Stomach (tissue), 8 donors: ENCODE measurements at regions not wholly inside any gene's neighbourhood (a gene's known extent, or its start where the extent isn't known, plus 50 kb on each side); places are given as distances from the start of the nearest gene placed in this dataset.
"Not testable (repeated sequence)": the region's sequence is repeated elsewhere in the genome, so short reads cannot be mapped to it uniquely, and the experiment has no call there.

ENCODE experiments used
- DNase-seq, 2 donors: peaks; one replicate each; pipeline versions ENCODE4 v3.0.0 to v3.0.0-alpha.2; 2013 to 2019
- H3K27ac ChIP-seq, 5 donors: fragments of 200-600 bp in 4 of 5; sonication (generic) in 4 of 5; one replicate each; pipeline ENCODE4 v1.5.1; 2013 to 2019; ENCODE audit warnings: mild to moderate bottlenecking in 1 of 5, moderate library complexity in 1 of 5
- H3K27me3 ChIP-seq, 3 donors: fragments of 200-600 bp; sonication (generic); one replicate each; pipeline ENCODE4 v1.5.1; 2017 to 2019; ENCODE audit warnings: mixed run types in 1 of 3
- H3K36me3 ChIP-seq, 4 donors: fragments of 200-600 bp; sonication (generic); 1 replicate in 3 of 4; 2 replicates in 1 of 4; pipeline ENCODE4 v1.5.1; 2016 to 2019
- H3K4me1 ChIP-seq, 4 donors: fragments of 200-600 bp; sonication (generic); one replicate each; pipeline ENCODE4 v1.5.1; 2016 to 2019
- H3K4me3 ChIP-seq, 4 donors: fragments of 200-600 bp; sonication (generic) in 3 of 4; one replicate each; pipeline ENCODE4 v1.5.1; 2016 to 2019; ENCODE audit warnings: mild to moderate bottlenecking in 1 of 4
- H3K9me3 ChIP-seq, 4 donors: fragments of 200-600 bp; sonication (generic); one replicate each; pipeline ENCODE4 v1.5.1; 2016 to 2019
- EP300 ChIP-seq: sonication (generic); formaldehyde crosslinking; IDR thresholded peaks from one replicate; pipeline ENCODE4 v1.6.1; 2017; ENCODE audit warnings: antibody characterized with exemption
- POLR2A ChIP-seq, 4 donors: fragments of 450-650 bp; IDR thresholded peaks; one replicate each; pipeline ENCODE4 v1.6.1; 2016; ENCODE audit warnings: antibody characterized with exemption in 4 of 4, control low read depth in 2 of 4, mild to moderate bottlenecking in 1 of 4, moderate library complexity in 1 of 4
- POLR2AphosphoS5 ChIP-seq, 3 donors: sonication (generic); formaldehyde crosslinking; IDR thresholded peaks; one replicate each; pipeline ENCODE4 v1.6.1; 2016; ENCODE audit warnings: antibody characterized with exemption in 3 of 3
- WGBS, 5 donors: extraction: QIAGEN DNeasy Blood & Tissue Kit in 3 of 5; methylation state at CpG; one replicate each; pipeline versions ENCODE4 v1.1.5 to v1.1.7; 2013 to 2018; 5-methylcytosine and 5-hydroxymethylcytosine counted together
- intact Hi-C: fragments of 100-400 bp; cut with DNase I; formaldehyde crosslinking; loops from one replicate; pipeline ENCODE4 v1.15.1; 2023; ENCODE audit warnings: low total_unique reads
- TF ChIP-seq, protein P1 (sequence below), 7 experiments: fragments of 450-650 bp in 4 of 7; fragments of 200-600 bp in 3 of 7; sonication (generic) in 3 of 7; IDR thresholded peaks; one replicate each; pipeline ENCODE4 v1.5.1; 2016 to 2019; ENCODE audit warnings: antibody characterized with exemption in 7 of 7, control low read depth in 2 of 7, mild to moderate bottlenecking in 1 of 7
- donor health status: healthy with polysubstance abuse.
- donor health status: Bipolar disorder and iron deficiency.
- donor health status: healthy.

DNA sequence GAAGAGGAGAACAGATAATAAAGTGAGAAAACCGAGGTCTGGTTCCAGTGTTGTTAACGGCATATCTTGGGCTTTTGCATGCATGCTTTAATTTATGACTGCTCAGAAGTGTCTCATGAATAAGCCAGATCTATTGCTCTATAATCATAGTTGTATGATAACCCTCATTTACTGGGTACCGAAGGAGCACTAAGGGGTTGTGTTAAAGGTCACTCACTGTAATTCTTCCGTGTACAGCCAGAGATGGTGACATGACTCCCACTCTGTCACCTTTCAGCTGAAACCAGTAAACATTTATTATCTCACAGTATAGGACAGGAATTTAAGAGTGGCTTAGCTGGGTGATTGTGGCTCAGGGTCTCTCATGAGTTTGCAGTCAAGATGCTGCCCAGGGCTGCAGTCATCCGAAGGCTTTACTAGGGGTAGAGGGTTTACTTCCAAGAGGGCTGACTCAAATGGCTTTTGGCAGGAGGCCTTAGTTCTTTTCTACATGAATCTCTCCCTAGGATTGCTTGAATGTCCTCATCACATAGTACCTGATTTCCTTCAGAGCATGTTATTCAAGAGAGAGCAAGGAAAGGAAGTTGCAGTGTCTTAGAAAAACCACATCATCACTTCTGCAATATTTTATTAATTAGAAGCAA is 107.0 kb downstream of the NAB1 start:
- 63 to 79% (median 71%) methylated on average over 5 of the region's 5 CpGs for WGBS, 5 donors
- no peak for DNase-seq
- Histone ChIP-seq H3K4me1 (no peaks in the 10 kb centered on the region), H3K36me3 (no peaks in the 10 kb centered on the region), H3K27ac (no peak overlapping the region), H3K4me3 (no peak overlapping the region), H3K27me3 (no peaks in the 10 kb centered on the region), H3K9me3 (no peaks in the 10 kb centered on the region)
- intact Hi-C loops: no loop called here
- TF ChIP-seq POLR2AphosphoS5 (IDR thresholded peaks at IDR 0.05) (no peak), EP300 (no peak), POLR2A (IDR thresholded peaks at IDR 0.05) (no peak)
- TF ChIP-seq, protein P1, sequence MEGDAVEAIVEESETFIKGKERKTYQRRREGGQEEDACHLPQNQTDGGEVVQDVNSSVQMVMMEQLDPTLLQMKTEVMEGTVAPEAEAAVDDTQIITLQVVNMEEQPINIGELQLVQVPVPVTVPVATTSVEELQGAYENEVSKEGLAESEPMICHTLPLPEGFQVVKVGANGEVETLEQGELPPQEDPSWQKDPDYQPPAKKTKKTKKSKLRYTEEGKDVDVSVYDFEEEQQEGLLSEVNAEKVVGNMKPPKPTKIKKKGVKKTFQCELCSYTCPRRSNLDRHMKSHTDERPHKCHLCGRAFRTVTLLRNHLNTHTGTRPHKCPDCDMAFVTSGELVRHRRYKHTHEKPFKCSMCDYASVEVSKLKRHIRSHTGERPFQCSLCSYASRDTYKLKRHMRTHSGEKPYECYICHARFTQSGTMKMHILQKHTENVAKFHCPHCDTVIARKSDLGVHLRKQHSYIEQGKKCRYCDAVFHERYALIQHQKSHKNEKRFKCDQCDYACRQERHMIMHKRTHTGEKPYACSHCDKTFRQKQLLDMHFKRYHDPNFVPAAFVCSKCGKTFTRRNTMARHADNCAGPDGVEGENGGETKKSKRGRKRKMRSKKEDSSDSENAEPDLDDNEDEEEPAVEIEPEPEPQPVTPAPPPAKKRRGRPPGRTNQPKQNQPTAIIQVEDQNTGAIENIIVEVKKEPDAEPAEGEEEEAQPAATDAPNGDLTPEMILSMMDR (IDR thresholded peaks at IDR 0.05): no peak

DNA sequence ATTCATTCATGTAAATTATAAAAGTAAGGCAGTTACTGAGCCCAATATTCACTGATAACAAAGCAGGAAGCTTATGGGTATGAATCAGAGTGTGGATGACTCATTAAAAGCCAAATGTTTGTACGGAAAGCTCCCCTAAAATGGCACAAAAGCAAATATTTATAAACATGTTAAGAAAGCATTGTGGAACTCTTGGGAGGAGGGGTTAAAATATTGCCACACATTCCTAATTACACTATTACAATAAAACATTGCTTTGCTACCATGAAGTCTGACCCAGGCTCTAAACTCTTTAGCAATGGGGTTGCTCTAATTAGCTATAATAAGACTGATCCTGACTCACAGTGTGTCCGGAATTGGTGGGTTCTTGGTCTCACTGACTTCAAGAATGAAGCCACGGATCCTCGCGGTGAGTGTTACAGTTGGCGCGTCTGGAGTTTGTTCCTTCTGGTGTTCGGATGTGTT is 110.9 kb downstream of the NAB1 start:
- H3K27ac ChIP-seq: peak overlapping the region in 2 of 5 donors; percentile 10 to 47
- H3K36me3 ChIP-seq: no peaks in the 10 kb centered on the region
- 68 to 78% (median 77%) methylated on average over 5 to 8 of the region's 8 CpGs for WGBS, 5 donors
- H3K27me3 ChIP-seq: no peaks in the 10 kb centered on the region
- no peaks in the 10 kb centered on the region for H3K9me3 ChIP-seq
- TF ChIP-seq POLR2A (IDR thresholded peaks at IDR 0.05): no peak
- TF ChIP-seq POLR2AphosphoS5 (IDR thresholded peaks at IDR 0.05): peak in 2 of 3 donors; percentile 28 to 75
- no peaks in the 10 kb centered on the region for H3K4me1 ChIP-seq
- peak in 1 of 2 donors; percentile 74 for DNase-seq
- intact Hi-C loops: no loop called here
- H3K4me3 ChIP-seq: no peak overlapping the region

DNA sequence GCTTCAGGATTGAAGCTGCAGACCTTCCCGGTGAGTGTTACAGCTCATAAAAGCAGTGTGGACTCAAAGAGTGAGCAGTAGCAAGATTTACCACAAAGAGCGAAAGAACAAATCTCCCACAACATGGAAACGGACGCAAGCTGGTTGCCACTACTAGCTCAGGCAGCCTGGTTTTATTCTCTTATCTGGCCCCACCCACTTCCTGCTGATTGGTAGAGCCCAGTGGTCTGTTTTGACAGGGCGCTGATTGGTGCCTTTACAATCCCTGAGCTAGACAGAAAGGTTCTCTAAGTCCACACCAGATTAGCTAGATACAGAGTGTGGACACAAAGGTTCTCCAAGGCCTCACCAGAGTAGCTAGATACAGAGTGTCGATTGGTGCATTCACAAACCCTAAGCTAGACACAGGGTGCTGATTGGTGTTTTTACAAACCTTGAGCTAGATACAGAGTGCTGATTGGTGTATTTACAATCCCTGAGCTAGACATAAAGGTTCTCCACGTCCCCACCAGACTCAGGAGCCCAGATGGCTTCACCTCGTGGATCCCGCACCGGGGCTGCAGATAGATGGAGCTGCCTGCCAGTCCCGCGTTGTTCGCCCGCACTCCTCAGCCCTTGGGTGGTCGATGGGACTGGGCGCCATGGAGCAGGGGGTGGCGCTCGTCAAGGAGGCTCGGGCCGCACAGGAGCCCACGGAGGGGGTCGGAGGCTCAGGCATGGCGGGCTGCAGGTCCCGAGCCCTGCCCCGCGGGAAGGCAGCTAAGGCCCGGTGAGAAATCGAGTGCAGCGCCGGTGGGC is 111.7 kb downstream of the NAB1 start:
- intact Hi-C loops: not testable (repeated sequence)
- Histone ChIP-seq H3K4me3 (peak overlapping the region; percentile 16 to 39 (median 30)), H3K27ac (peak overlapping the region in 2 of 5 donors; percentile 10 to 47)

DNA sequence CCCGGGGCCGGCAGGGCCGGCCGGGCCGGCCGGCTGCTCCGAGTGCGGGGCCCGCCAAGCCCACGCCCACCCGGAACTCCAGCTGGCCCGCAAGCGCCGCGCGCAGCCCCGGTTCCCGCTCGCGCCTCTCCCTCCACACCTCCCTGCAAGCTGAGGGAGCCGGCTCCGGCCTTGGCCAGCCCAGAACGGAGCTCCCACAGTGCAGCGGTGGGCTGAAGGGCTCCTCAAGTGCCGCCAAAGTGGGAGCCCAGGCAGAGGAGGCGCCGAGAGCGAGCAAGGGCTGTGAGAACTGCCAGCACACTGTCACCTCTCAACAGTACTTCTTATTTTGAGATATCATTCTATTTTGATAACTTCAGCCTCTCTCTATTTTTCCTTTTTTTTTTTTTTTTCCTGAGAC is 112.3 kb downstream of the NAB1 start:
- H3K27ac ChIP-seq, H3K27me3 ChIP-seq, H3K4me1 ChIP-seq, H3K9me3 ChIP-seq, H3K36me3 ChIP-seq, intact Hi-C loops, DNase-seq: not testable (repeated sequence)
- H3K4me3 ChIP-seq: peak overlapping the region; percentile 16 to 39 (median 30)
- 27 to 40% (median 28%) methylated on average over 7 to 27 of the region's 28 CpGs for WGBS, 5 donors

More for the DNA sequence above, 111.7 kb downstream of the NAB1 start:
- not testable (repeated sequence) for H3K9me3 ChIP-seq, H3K36me3 ChIP-seq, H3K4me1 ChIP-seq, H3K27me3 ChIP-seq, DNase-seq
- WGBS, 5 donors: 64 to 79% (median 72%) methylated on average over 5 to 30 of the region's 30 CpGs

DNA sequence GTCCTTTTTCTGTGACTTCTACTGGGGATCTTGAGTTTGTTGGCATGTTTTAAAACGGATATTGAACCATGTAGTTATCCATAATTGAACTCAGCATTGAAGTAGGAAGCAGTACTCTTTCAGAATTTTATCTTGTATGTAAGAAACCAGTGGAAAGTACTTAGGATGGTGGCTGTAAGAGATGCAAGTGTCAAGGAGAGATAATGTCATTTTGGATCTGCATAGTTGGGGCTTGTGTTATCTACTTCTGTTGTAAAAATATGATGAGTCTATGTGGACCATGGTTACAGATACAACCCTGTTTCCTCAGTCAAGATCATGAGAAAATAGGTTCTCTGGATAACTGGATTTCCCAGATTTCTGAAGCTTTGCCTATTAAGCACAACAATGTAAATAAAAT is 113.7 kb downstream of the NAB1 start:
- Histone ChIP-seq H3K4me3 (no peak overlapping the region), H3K27me3 (no peaks in the 10 kb centered on the region), H3K36me3 (no peaks in the 10 kb centered on the region), H3K4me1 (no peaks in the 10 kb centered on the region), H3K9me3 (no peaks in the 10 kb centered on the region), H3K27ac (no peak overlapping the region)
- TF ChIP-seq POLR2AphosphoS5 (IDR thresholded peaks at IDR 0.05) (no peak), EP300 (no peak), POLR2A (IDR thresholded peaks at IDR 0.05) (no peak)
- TF ChIP-seq, protein P1 (IDR thresholded peaks at IDR 0.05): no peak
- 75 to 93% (median 87%) methylated on average over 1 of the region's 1 CpG for WGBS, 5 donors
- DNase-seq: no peak
- intact Hi-C loops: no loop called here

DNA sequence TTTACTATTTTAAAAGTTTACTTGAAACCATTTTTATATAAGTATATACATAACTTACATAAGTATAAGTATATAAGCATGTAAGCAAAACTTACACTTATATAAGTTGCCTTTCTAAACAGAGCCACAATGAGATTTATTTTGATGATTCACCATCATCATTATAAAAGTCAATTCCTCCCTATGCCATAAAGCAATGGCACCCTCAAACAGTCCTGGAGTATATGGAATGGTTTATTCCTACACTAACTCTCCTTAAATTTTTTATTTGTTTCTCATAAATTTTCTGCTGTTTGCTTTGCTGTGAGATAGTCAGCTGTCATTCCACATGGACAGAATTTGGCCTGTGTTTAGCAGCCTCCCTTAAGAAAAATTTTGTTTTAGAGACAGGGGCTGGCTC is 114.2 kb downstream of the NAB1 start:
- no peak overlapping the region for H3K27ac ChIP-seq
- TF ChIP-seq POLR2AphosphoS5 (IDR thresholded peaks at IDR 0.05): no peak
- TF ChIP-seq, protein P1 (IDR thresholded peaks at IDR 0.05): no peak
- no peak for DNase-seq
- H3K36me3 ChIP-seq: no peaks in the 10 kb centered on the region
- no peaks in the 10 kb centered on the region for H3K9me3 ChIP-seq
- intact Hi-C loops: no loop called here
- H3K4me1 ChIP-seq: no peaks in the 10 kb centered on the region
- no peak overlapping the region for H3K4me3 ChIP-seq
- H3K27me3 ChIP-seq: no peaks in the 10 kb centered on the region
